ENCODE measurements at regions not wholly inside any gene's neighbourhood (a gene's known extent, or its start where the extent isn't known, plus 50 kb on each side); places are given as distances from the start of the nearest gene placed in this dataset.

- H3K4me3 ChIP-seq (ENCODE audit: low read depth, low read length): no peak overlapping the region
- TF ChIP-seq CTCF (conservative IDR thresholded peaks at IDR 0.05; ENCODE audit: low read depth, low read length): peak; percentile 66
- no peak for DNase-seq (ENCODE audit: low read depth)
Measured at GRCh38 chrX:69387567-69388487, 116.3 kb upstream of the NALF2 start.

DNA sequence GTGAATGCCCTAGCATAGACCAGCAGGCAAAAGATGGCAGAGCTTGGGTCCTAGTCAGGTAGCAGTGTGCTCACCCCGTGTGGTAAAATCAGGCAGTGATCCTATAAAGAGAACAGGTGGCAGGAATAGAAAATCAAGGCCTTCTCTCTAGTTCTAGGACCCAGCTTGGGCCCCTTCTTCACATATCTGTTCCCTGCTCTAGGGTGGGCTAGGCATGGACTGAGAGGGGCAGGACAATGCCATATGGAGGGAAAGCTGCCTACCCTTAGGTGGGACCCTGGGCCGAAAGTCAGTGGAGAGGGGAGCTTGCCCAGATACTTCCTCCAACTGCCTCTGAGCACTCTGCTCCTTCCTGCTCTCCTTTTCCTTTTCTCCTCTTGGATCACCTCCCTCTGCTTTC lies 117.4 kb upstream of the NALF2 start:
- no peak for DNase-seq (ENCODE audit: low read depth)
- no peak for TF ChIP-seq CTCF (conservative IDR thresholded peaks at IDR 0.05; ENCODE audit: low read depth, low read length)

DNA sequence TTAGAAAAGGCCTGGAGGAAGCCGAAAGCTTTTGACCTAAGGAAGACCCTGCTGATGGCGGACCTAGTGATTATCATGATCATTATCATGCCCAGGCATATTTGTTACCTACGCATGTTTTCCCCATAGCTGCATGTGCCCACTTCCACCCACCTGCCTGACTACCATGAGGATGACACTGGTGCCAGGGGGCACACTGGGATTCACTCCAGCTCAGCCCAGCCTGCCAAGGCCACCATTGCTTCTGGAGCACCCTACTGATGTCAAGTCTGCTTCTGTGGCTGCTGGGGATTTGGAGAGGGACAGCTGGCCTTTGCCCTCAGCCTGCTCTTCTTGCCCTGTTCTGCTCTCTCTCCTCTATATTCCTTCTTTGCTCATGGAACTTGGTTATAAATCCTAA lies 124.7 kb upstream of the NALF2 start:
- DNase-seq (ENCODE audit: low read depth): no peak
- TF ChIP-seq CTCF (conservative IDR thresholded peaks at IDR 0.05; ENCODE audit: low read depth, low read length): no peak
- H3K4me3 ChIP-seq (ENCODE audit: low read depth, low read length): no peak overlapping the region

More for the DNA sequence above, 117.4 kb upstream of the NALF2 start:
- H3K4me3 ChIP-seq (ENCODE audit: low read depth, low read length): no peak overlapping the region

GRCh38 chrX:69374569-69374968 lies 129.6 kb upstream of the NALF2 start:
- DNase-seq (ENCODE audit: low read depth): no peak
- no peak for TF ChIP-seq CTCF (conservative IDR thresholded peaks at IDR 0.05; ENCODE audit: low read depth, low read length)
- H3K4me3 ChIP-seq (ENCODE audit: low read depth, low read length): no peak overlapping the region

DNA sequence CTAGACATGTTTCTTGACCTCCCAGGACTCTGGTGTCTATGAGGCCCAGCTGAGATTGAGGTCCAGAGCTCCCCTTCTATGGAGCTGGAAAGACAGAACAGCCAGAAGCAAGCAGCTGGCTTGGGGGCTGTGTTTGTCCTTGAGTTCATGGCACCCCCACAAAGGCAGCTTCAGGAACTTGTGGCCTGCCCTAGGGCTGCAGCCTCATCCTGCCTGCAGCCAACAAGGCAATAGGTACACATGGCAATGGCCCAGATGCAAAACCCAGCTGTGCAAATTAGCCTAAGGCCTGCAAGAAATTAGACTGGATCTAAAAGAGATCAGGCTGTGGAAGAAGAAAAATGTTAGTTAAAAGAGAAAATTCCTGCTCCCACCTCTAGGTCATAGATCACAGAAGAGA lies 131.7 kb upstream of the NALF2 start:
- TF ChIP-seq CTCF (conservative IDR thresholded peaks at IDR 0.05; ENCODE audit: low read depth, low read length): no peak

GRCh38 chrX:69371159-69371558 lies 133.0 kb upstream of the NALF2 start:
- no peak overlapping the region for H3K4me3 ChIP-seq (ENCODE audit: low read depth, low read length)
- no peak for DNase-seq (ENCODE audit: low read depth)
- no peak for TF ChIP-seq CTCF (conservative IDR thresholded peaks at IDR 0.05; ENCODE audit: low read depth, low read length)

More for the DNA sequence above, 131.7 kb upstream of the NALF2 start:
- no peak overlapping the region for H3K4me3 ChIP-seq (ENCODE audit: low read depth, low read length)
- DNase-seq (ENCODE audit: low read depth): no peak

GRCh38 chrX:69369999-69370398 lies 134.1 kb upstream of the NALF2 start:
- no peak overlapping the region for H3K4me3 ChIP-seq (ENCODE audit: low read depth, low read length)
- no peak for TF ChIP-seq CTCF (conservative IDR thresholded peaks at IDR 0.05; ENCODE audit: low read depth, low read length)
- no peak for DNase-seq (ENCODE audit: low read depth)
